K562 (cell line): ENCODE measurements at regions not wholly inside any gene's neighbourhood (a gene's known extent, or its start where the extent isn't known, plus 50 kb on each side); places are given as distances from the start of the nearest gene placed in this dataset.

Experiments
- CHD7 ChIP-seq: fragments of 200-600 bp; sonication (generic); IDR thresholded peaks from one replicate; pipeline ENCODE4 v1.6.1; 2012; ENCODE audit warnings: mild to moderate bottlenecking, low read depth, low read length, inconsistent platforms
- EZH2 ChIP-seq: IDR thresholded peaks from 2 replicates; pipeline ENCODE4 v1.6.1; 2012; ENCODE audit warnings: low read depth, mild to moderate bottlenecking, inconsistent platforms, low read length, borderline replicate concordance
- KLF6 ChIP-seq: fragments of 250-450 bp; sonication (Bioruptor Pico); IDR thresholded peaks from 2 replicates; pipeline ENCODE4 v1.4.0; 2020; ENCODE audit warnings: mild to moderate bottlenecking, moderate library complexity, borderline replicate concordance
- MXI1 ChIP-seq: IDR thresholded peaks from 2 replicates; pipeline ENCODE4 v1.6.1; 2011; ENCODE audit warnings: low read depth, mild to moderate bottlenecking, improper control_type of control experiment, low read length
- SREBF1 ChIP-seq: fragments of 150-350 bp; IDR thresholded peaks from 2 replicates; pipeline ENCODE4 v1.6.1; 2014; ENCODE audit warnings: antibody characterized with exemption, low read depth, low read length, borderline replicate concordance

- TF ChIP-seq SREBF1 (no peak), MXI1 (no peak), CHD7 (no peak), EZH2 (no peak), KLF6 (CRISPR knock-in tag) (no peak)
Measured at GRCh38 chr18:68455229-68455603, 259.7 kb downstream of the TMX3 start.
